ENCODE measurements at regions not wholly inside any gene's neighbourhood (a gene's known extent, or its start where the extent isn't known, plus 50 kb on each side); places are given as distances from the start of the nearest gene placed in this dataset.

GRCh38 chr3:69531576-69532546 lies 146.0 kb upstream of the FRMD4B start:
- no peak for DNase-seq

GRCh38 chr3:69530554-69530953 lies 144.7 kb upstream of the FRMD4B start:
- no peak for DNase-seq

DNA sequence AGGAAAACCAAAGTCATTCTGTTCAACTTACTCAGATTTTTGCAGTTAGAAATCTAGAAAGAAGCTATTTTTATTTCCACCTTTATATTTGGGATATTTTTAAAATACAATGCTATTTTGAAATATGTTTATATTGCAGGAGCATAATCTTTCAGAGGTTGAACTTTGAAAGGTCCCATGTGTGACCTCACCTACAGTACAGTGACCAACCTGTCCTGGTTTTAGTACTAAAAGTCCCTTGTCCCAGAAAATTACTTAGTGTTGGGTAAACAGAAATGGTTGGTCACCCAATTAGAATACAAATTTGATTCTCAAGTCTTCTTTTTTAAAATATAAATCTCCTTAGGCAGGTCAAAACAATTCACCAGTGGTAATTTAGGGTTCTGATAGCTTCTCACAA lies 141.6 kb upstream of the FRMD4B start:
- DNase-seq, result no peak

GRCh38 chr3:69524816-69525215 lies 138.9 kb upstream of the FRMD4B start:
- no peak for DNase-seq

GRCh38 chr3:69521286-69521685 lies 135.4 kb upstream of the FRMD4B start:
- no peak for DNase-seq

- no peak for DNase-seq
Measured at GRCh38 chr3:69511361-69511760, 125.5 kb upstream of the FRMD4B start.

GRCh38 chr3:69510481-69511030 lies 124.7 kb upstream of the FRMD4B start:
- no peak for DNase-seq

- DNase-seq, result no peak
Measured at GRCh38 chr3:69509288-69509687, 123.4 kb upstream of the FRMD4B start.

- no peak for DNase-seq
Measured at GRCh38 chr3:69505770-69506407, 120.0 kb upstream of the FRMD4B start.

- DNase-seq, result no peak
Measured at GRCh38 chr3:69504232-69504631, 118.3 kb upstream of the FRMD4B start.

- no peak for DNase-seq
Measured at GRCh38 chr3:69500604-69501003, 114.7 kb upstream of the FRMD4B start.

GRCh38 chr3:69499899-69500421 lies 114.1 kb upstream of the FRMD4B start:
- DNase-seq, result no peak

DNA sequence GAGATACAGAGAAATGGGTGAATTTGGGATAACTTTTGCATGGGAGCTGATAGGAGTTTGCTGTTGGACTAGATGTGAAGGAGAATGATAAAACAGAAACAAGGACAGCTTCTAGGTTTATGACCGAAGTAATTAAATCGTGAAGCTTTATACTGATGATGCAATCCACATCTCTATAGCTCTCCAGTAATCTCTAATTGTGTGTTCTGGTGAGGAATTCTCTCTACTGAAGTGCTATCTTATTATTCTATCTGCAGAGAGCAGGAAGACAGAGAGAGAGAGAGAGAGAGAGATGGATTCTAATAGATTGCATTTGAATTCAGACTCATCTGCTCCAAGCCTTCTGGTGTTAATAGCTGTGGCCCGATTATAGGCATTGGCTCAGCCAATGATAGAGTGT lies 113.5 kb upstream of the FRMD4B start:
- DNase-seq, result no peak

DNA sequence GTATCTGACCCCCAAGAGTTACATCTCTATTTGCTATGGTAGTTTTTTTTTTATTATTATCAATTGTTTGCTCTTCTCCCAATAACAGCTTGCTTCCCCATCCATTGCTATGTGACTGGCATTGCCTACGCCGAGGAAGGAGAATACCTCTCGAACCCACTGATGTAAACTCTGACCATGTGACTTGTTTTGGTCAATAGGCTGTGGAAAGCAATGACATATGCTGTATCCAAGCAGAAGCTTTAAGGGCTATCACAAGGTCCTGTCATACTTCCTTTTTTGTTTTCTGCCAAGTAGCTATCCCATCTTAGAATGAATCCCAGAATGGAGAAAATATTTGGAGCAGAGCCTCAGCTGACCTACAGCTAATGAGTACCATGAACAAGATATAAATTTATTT lies 111.0 kb upstream of the FRMD4B start:
- no peak for DNase-seq

DNA sequence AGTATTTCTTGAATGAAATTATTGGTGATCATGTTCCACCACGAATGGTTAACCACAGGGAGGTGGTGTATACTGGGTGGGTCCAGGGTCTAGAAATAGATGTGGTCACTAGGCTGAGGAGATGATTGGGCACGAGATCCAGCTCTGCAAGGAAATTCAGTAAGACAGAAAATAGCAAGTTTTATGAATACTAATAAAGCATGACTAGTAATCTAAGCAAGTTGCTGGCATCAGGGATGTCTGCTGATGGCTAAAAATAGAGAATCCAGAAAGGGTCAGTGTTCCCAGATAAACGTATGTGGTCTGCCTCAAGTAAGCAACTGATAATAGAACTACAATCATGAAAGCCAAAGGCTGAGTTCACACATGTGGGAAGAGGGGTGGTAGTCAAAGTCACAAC lies 108.3 kb upstream of the FRMD4B start:
- no peak for DNase-seq

DNA sequence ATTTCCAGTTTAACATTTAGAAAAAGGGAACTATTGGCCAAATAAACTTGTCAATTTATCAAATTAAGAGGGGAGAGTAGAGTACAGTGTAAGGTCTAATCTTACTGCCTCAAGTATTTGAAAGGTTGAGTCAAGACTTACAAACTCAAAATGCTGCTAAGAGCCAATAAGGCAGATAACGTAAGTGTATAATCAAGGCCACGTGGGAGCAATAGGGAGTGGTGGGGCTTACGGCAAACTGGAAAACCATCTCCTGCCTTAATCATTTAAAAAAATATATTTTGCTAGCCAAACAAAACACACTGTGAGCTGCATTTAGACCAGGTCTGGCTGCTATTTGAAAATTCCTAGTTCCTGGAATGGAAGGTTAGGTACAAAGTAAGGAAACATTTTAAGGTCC lies 107.3 kb upstream of the FRMD4B start:
- DNase-seq, result no peak

DNA sequence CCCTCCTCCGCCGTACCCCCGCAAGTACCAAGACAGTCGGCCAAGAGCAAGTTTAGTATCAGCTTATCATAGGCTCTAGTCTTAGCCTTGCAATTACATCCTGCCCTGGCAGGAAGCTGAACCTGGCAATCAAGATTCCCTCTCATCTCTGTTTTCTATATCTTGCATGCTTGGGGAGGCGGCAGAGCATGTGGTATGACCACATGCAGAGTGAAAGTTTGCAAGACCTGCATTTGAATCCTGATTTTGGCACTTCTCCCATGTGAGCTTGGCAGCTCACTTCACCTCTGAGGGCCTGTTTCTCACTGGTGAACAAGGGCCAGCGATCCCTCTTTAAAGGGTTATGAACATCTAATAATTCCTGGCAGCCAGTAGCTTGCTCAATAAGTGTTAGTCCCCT lies 106.1 kb upstream of the FRMD4B start:
- no peak for DNase-seq

DNA sequence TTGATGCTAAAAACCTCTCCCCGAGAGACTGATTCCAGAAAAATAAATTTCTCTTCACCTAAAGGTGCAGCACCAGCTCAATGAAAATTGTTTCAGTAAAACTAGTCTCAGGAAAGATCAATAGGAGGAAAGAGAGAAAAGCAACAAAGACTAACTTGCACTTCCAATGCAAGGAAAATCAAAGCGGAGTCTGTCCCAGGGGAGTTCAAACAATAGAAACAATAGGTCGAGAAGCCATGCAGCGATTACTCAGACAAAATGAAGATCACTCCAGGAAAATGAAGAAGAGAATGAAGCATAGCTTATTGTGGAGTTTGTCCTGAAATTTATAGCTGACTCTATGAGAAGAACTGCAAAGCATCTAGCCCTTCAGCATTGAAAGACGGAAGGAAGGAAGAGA lies 105.1 kb upstream of the FRMD4B start:
- no peak for DNase-seq

DNA sequence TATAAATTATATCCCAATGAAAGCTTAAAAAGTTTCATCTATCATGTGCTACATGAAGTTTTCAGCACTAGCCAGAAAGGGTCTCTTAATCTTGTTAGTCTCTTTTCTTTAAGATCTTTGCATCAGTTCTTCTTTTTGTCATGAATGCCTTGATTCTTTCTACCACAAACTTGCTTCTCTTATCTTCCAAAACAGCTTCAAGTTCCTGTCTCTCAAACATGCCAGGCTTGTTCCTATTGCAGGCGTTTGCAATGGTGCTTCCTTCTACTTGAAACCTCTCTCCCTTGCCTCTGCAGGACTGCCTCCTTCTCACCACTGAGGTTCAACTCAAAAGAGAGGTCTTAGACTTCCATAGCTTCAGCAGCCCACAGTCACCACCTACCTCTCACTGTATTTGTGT lies 104.3 kb upstream of the FRMD4B start:
- no peak for DNase-seq

- DNase-seq, result no peak
Measured at GRCh38 chr3:69488026-69488425, 102.1 kb upstream of the FRMD4B start.

DNA sequence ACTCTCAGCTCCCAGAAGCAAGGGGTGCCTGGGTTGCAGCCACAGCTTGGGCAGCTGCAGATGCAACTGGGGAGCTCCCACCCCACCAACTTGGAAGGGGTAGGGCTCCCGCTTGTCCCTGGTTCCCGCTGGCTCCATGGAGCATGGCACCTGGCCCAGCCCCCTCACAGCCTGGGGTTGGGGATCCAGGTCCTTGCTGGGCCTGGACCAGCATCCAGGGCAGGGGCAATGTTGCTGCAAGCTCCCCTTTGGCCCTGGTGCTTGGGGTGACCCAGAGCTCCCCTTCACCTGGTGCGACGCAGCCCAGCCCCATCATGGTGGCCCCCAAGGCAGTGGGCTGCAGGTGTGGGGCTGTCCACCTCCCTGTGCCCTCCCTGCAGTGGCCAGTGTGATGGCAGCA lies 99.6 kb upstream of the FRMD4B start:
- DNase-seq, result no peak

- DNase-seq, result no peak
Measured at GRCh38 chr3:69484507-69485393, 98.9 kb upstream of the FRMD4B start.

DNA sequence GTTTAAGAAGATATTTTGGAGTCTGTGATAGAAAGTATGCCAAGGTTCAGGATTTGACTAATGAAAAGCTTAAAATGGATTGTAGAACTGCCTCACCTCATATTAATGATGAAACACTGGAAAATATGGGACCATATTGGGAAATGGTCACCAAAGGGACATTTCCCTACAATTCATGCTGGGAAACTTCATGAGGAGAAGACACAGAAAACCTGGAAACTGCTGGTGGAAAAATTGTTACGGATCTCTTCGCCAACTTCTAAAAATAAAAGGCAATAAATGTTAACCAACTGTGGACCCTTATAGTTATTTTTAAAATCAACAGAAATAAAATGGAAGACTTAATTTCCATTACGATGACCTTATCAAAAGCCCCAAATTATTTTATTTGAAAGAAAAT lies 97.6 kb upstream of the FRMD4B start:
- DNase-seq, result no peak
